ENCODE measurements at regions not wholly inside any gene's neighbourhood (a gene's known extent, or its start where the extent isn't known, plus 50 kb on each side); places are given as distances from the start of the nearest gene placed in this dataset.

GRCh38 chr6:56775498-56776166, 132.9 kb upstream of the DST start:
- Histone ChIP-seq H3K4me3 (no peak overlapping the region), H3K4me1 (peaks cover 0 to 48% of the 10 kb centered on the region in 2 donors), H3K9me3 (no peaks in the 10 kb centered on the region), H3K27ac (peak overlapping the region in 1 of 2 donors; percentile 11), H3K36me3 (no peaks in the 10 kb centered on the region), H3K27me3 (no peaks in the 10 kb centered on the region)
- TF ChIP-seq CTCF (IDR thresholded peaks at IDR 0.05): no peak
- no peak for DNase-seq (ENCODE audit: low spot score)

GRCh38 chr6:56772737-56773184, 130.1 kb upstream of the DST start:
- DNase-seq (ENCODE audit: low spot score): no peak
- TF ChIP-seq CTCF (IDR thresholded peaks at IDR 0.05): no peak
- Histone ChIP-seq H3K27ac (peak overlapping the region; percentile 57 to 79), H3K36me3 (no peaks in the 10 kb centered on the region), H3K27me3 (no peaks in the 10 kb centered on the region), H3K4me3 (no peak overlapping the region), H3K9me3 (no peaks in the 10 kb centered on the region), H3K4me1 (peaks cover 0 to 75% of the 10 kb centered on the region in 2 donors)

GRCh38 chr6:56771929-56772607, 129.4 kb upstream of the DST start:
- no peak for TF ChIP-seq CTCF (IDR thresholded peaks at IDR 0.05)
- no peak for DNase-seq (ENCODE audit: low spot score)
- H3K27ac ChIP-seq: peak overlapping the region; percentile 57 to 79
- H3K27me3 ChIP-seq: no peaks in the 10 kb centered on the region
- no peak overlapping the region for H3K4me3 ChIP-seq
- H3K36me3 ChIP-seq: no peaks in the 10 kb centered on the region
- no peaks in the 10 kb centered on the region for H3K9me3 ChIP-seq
- H3K4me1 ChIP-seq: peaks cover 0 to 77% of the 10 kb centered on the region in 2 donors

- H3K4me1 ChIP-seq: peaks cover 0 to 81% of the 10 kb centered on the region in 2 donors
- H3K27ac ChIP-seq: peak overlapping the region; percentile 41 to 79
- no peak for TF ChIP-seq CTCF (IDR thresholded peaks at IDR 0.05)
Measured at GRCh38 chr6:56771189-56771588, 128.5 kb upstream of the DST start.

GRCh38 chr6:56770011-56770520, 127.4 kb upstream of the DST start:
- Histone ChIP-seq H3K4me3 (no peak overlapping the region), H3K36me3 (no peaks in the 10 kb centered on the region), H3K9me3 (no peaks in the 10 kb centered on the region), H3K4me1 (peaks cover 0 to 79% of the 10 kb centered on the region in 2 donors), H3K27ac (peak overlapping the region; percentile 41 to 79), H3K27me3 (no peaks in the 10 kb centered on the region)
- DNase-seq (ENCODE audit: low spot score): no peak
- no peak for TF ChIP-seq CTCF (IDR thresholded peaks at IDR 0.05)

More at GRCh38 chr6:56771189-56771588, 128.5 kb upstream of the DST start:
- no peaks in the 10 kb centered on the region for H3K27me3 ChIP-seq
- no peaks in the 10 kb centered on the region for H3K36me3 ChIP-seq
- H3K4me3 ChIP-seq: no peak overlapping the region
- no peaks in the 10 kb centered on the region for H3K9me3 ChIP-seq
- no peak for DNase-seq (ENCODE audit: low spot score)

Data from right atrium auricular region (tissue), 2 donors.